ENCODE measurements at regions not wholly inside any gene's neighbourhood (a gene's known extent, or its start where the extent isn't known, plus 50 kb on each side); places are given as distances from the start of the nearest gene placed in this dataset.

GRCh38 chrY:15624370-15624769 is 1100.0 kb downstream of the NLGN4Y start:
- no peak for TF ChIP-seq CTCF (IDR thresholded peaks at IDR 0.05; ENCODE audit: low read depth, low read length, missing control alignments)
- H3K4me3 ChIP-seq (replicated peaks; ENCODE audit: low read depth, low read length) = no peak overlapping the region
- DNase-seq (ENCODE audit: extremely low read depth, low read depth) = no peak

GRCh38 chrY:15624928-15625327 is 1100.6 kb downstream of the NLGN4Y start:
- no peak overlapping the region for H3K4me3 ChIP-seq (replicated peaks; ENCODE audit: low read depth, low read length)
- no peak for TF ChIP-seq CTCF (IDR thresholded peaks at IDR 0.05; ENCODE audit: low read depth, low read length, missing control alignments)
- no peak for DNase-seq (ENCODE audit: extremely low read depth, low read depth)

GRCh38 chrY:15648198-15648597 is 1123.9 kb downstream of the NLGN4Y start:
- H3K4me3 ChIP-seq (replicated peaks; ENCODE audit: low read depth, low read length) = no peak overlapping the region
- TF ChIP-seq CTCF (IDR thresholded peaks at IDR 0.05; ENCODE audit: low read depth, low read length, missing control alignments) = no peak
- DNase-seq (ENCODE audit: extremely low read depth, low read depth) = no peak

- TF ChIP-seq CTCF (IDR thresholded peaks at IDR 0.05; ENCODE audit: low read depth, low read length, missing control alignments) = no peak
- no peak overlapping the region for H3K4me3 ChIP-seq (replicated peaks; ENCODE audit: low read depth, low read length)
- no peak for DNase-seq (ENCODE audit: extremely low read depth, low read depth)
These were observed 1125.7 kb downstream of the NLGN4Y start for GRCh38 chrY:15650056-15650455.

- TF ChIP-seq CTCF (IDR thresholded peaks at IDR 0.05; ENCODE audit: low read depth, low read length, missing control alignments) = no peak
- no peak for DNase-seq (ENCODE audit: extremely low read depth, low read depth)
- no peak overlapping the region for H3K4me3 ChIP-seq (replicated peaks; ENCODE audit: low read depth, low read length)
These were observed 1164.2 kb downstream of the NLGN4Y start for GRCh38 chrY:15688531-15688930.

GRCh38 chrY:15689994-15690393 is 1165.7 kb downstream of the NLGN4Y start:
- DNase-seq (ENCODE audit: extremely low read depth, low read depth) = no peak
- H3K4me3 ChIP-seq (replicated peaks; ENCODE audit: low read depth, low read length) = no peak overlapping the region
- TF ChIP-seq CTCF (IDR thresholded peaks at IDR 0.05; ENCODE audit: low read depth, low read length, missing control alignments) = no peak

- no peak for DNase-seq (ENCODE audit: extremely low read depth, low read depth)
- TF ChIP-seq CTCF (IDR thresholded peaks at IDR 0.05; ENCODE audit: low read depth, low read length, missing control alignments) = no peak
- H3K4me3 ChIP-seq (replicated peaks; ENCODE audit: low read depth, low read length) = no peak overlapping the region
These were observed 1177.8 kb downstream of the NLGN4Y start for GRCh38 chrY:15702131-15702530.
